Trophoblast cell (in vitro differentiated cells and primary cell): ENCODE measurements at regions not wholly inside any gene's neighbourhood (a gene's known extent, or its start where the extent isn't known, plus 50 kb on each side); places are given as distances from the start of the nearest gene placed in this dataset.

ENCODE experiments used
- DNase-seq, 2 donors: peaks; one replicate each; pipeline ENCODE4 v3.0.0-alpha.2; 2016
- H2AFZ ChIP-seq: 2 replicates; pipeline ENCODE4 v1.6.1; 2013; ENCODE audit warnings: low read length, moderate library complexity, mild to moderate bottlenecking; ENCODE audit not compliant: insufficient read depth, poor library complexity
- H2AK5ac ChIP-seq: 2 replicates; pipeline ENCODE4 v1.6.1; 2013; ENCODE audit warnings: mild to moderate bottlenecking, low read length
- H2BK120ac ChIP-seq: 2 replicates; pipeline ENCODE4 v1.6.1; 2013; ENCODE audit warnings: low read length, mild to moderate bottlenecking, moderate library complexity; ENCODE audit not compliant: insufficient read depth, poor library complexity
- H2BK12ac ChIP-seq: 2 replicates; pipeline ENCODE4 v1.6.1; 2013; ENCODE audit warnings: mild to moderate bottlenecking, low read length, moderate library complexity
- H2BK5ac ChIP-seq: 2 replicates; pipeline ENCODE4 v1.6.1; 2013; ENCODE audit warnings: low read length, low read depth, moderate library complexity, mild to moderate bottlenecking; ENCODE audit not compliant: poor library complexity
- H3K14ac ChIP-seq: 2 replicates; pipeline ENCODE4 v1.6.1; 2013; ENCODE audit warnings: mild to moderate bottlenecking, low read length
- H3K18ac ChIP-seq: 2 replicates; pipeline ENCODE4 v1.6.1; 2013; ENCODE audit warnings: mild to moderate bottlenecking, low read length
- H3K23ac ChIP-seq: 2 replicates; pipeline ENCODE4 v1.6.1; 2013; ENCODE audit warnings: low read length
- H3K27ac ChIP-seq: 2 replicates; pipeline ENCODE4 v1.5.1; 2013; ENCODE audit warnings: low read depth, mild to moderate bottlenecking, inconsistent platforms, low read length, moderate library complexity
- H3K27me3 ChIP-seq: 2 replicates; pipeline ENCODE4 v1.6.1; 2013; ENCODE audit warnings: inconsistent platforms, mild to moderate bottlenecking, low read length, moderate library complexity; ENCODE audit not compliant: insufficient read depth
- H3K36me3 ChIP-seq, 2 experiments: 1 replicate in 1 of 2; 2 replicates in 1 of 2; pipeline ENCODE4 v1.6.1; 2013; ENCODE audit warnings: low read length in 2 of 2, mild to moderate bottlenecking in 2 of 2, moderate library complexity in 1 of 2; ENCODE audit not compliant: insufficient read depth in 2 of 2, control insufficient read depth in 1 of 2
- H3K4ac ChIP-seq: 2 replicates; pipeline ENCODE4 v1.6.1; 2013; ENCODE audit warnings: low read depth, mild to moderate bottlenecking, low read length, moderate library complexity
- H3K4me1 ChIP-seq, 2 experiments: 1 replicate in 1 of 2; 2 replicates in 1 of 2; pipeline ENCODE4 v1.6.1; 2013; ENCODE audit warnings: low read length in 2 of 2, mild to moderate bottlenecking in 2 of 2, moderate library complexity in 1 of 2; ENCODE audit not compliant: insufficient read depth in 2 of 2, control insufficient read depth in 1 of 2
- H3K4me2 ChIP-seq: 2 replicates; pipeline ENCODE4 v1.6.1; 2013; ENCODE audit warnings: inconsistent platforms, mild to moderate bottlenecking, low read length, moderate library complexity
- H3K4me3 ChIP-seq: 2 replicates; pipeline ENCODE4 v1.5.1; 2013; ENCODE audit warnings: mild to moderate bottlenecking, low read depth, low read length, inconsistent platforms
- H3K79me1 ChIP-seq: one replicate; pipeline ENCODE4 v1.6.1; 2013; ENCODE audit warnings: low read length
- H3K79me2 ChIP-seq: 2 replicates; pipeline ENCODE4 v1.6.1; 2013; ENCODE audit warnings: low read length, mild to moderate bottlenecking; ENCODE audit not compliant: control insufficient read depth, insufficient read depth, poor library complexity
- H3K9ac ChIP-seq: 2 replicates; pipeline ENCODE4 v1.6.1; 2013; ENCODE audit warnings: mild to moderate bottlenecking, low read length
- H3K9me3 ChIP-seq: 2 replicates; pipeline ENCODE4 v1.6.1; 2013; ENCODE audit warnings: low read depth, mild to moderate bottlenecking, control low read depth, inconsistent platforms, low read length; ENCODE audit not compliant: insufficient read depth
- H4K12ac ChIP-seq: 2 replicates; pipeline ENCODE4 v1.6.1; 2013; ENCODE audit warnings: low read depth, mild to moderate bottlenecking, low read length, moderate library complexity
- H4K8ac ChIP-seq: 2 replicates; pipeline ENCODE4 v1.6.1; 2013; ENCODE audit warnings: low read depth, mild to moderate bottlenecking, low read length, moderate library complexity
- H4K91ac ChIP-seq: one replicate; pipeline ENCODE4 v1.6.1; 2013; ENCODE audit warnings: low read depth, mild to moderate bottlenecking, low read length, moderate library complexity
- WGBS: extraction: QIAGEN DNeasy Blood & Tissue Kit; methylation state at CpG from one replicate; pipeline ENCODE4 v1.1.7; 2013; ENCODE audit warnings: missing lambda C conversion rate; ENCODE audit not compliant: insufficient read length, insufficient coverage; ENCODE audit errors: extremely low coverage; 5-methylcytosine and 5-hydroxymethylcytosine counted together

- no peak overlapping the region for H4K91ac ChIP-seq
- no peak overlapping the region for H3K4ac ChIP-seq
- DNase-seq = peak in 1 of 2 donors; percentile 76
- no peaks in the 10 kb centered on the region for H3K36me3 ChIP-seq
- no peak overlapping the region for H3K14ac ChIP-seq
- no peak overlapping the region for H2AK5ac ChIP-seq
- no peak overlapping the region for H3K9ac ChIP-seq
- no peaks in the 10 kb centered on the region for H3K9me3 ChIP-seq
- H2BK120ac ChIP-seq = no peak overlapping the region
- no peak overlapping the region for H2AFZ ChIP-seq
- H3K79me2 ChIP-seq = no peaks in the 10 kb centered on the region
- H3K4me2 ChIP-seq = no peak overlapping the region
- no CpG with 5 or more reads among the region's 5 CpGs for WGBS
- H3K79me1 ChIP-seq = no peaks in the 10 kb centered on the region
- no peak overlapping the region for H4K8ac ChIP-seq
- no peak overlapping the region for H3K4me3 ChIP-seq
- H3K23ac ChIP-seq = no peak overlapping the region
- H2BK5ac ChIP-seq = no peak overlapping the region
- no peak overlapping the region for H3K18ac ChIP-seq
- no peak overlapping the region for H2BK12ac ChIP-seq
- no peak overlapping the region for H4K12ac ChIP-seq
- H3K27ac ChIP-seq = no peak overlapping the region
- H3K27me3 ChIP-seq = no peaks in the 10 kb centered on the region
- H3K4me1 ChIP-seq = no peaks in the 10 kb centered on the region
Measured at GRCh38 chr5:123960526-123960925, 448.5 kb downstream of the CSNK1G3 start.

- H3K9ac ChIP-seq = no peak overlapping the region
- no peak overlapping the region for H2AK5ac ChIP-seq
- no peak overlapping the region for H4K91ac ChIP-seq
- no peak overlapping the region for H2BK5ac ChIP-seq
- H3K23ac ChIP-seq = no peak overlapping the region
- H3K4ac ChIP-seq = no peak overlapping the region
- no peaks in the 10 kb centered on the region for H3K4me1 ChIP-seq
- no peak overlapping the region for H2BK120ac ChIP-seq
- H4K12ac ChIP-seq = no peak overlapping the region
- no peak overlapping the region for H3K27ac ChIP-seq
- no peak overlapping the region for H3K18ac ChIP-seq
- H3K27me3 ChIP-seq = no peaks in the 10 kb centered on the region
- no CpG with 5 or more reads among the region's 3 CpGs for WGBS
- no peak overlapping the region for H3K4me3 ChIP-seq
- no peaks in the 10 kb centered on the region for H3K79me2 ChIP-seq
- no peak for DNase-seq
- peaks cover 1% of the 10 kb centered on the region for H3K9me3 ChIP-seq
- H2BK12ac ChIP-seq = no peak overlapping the region
- H3K79me1 ChIP-seq = no peaks in the 10 kb centered on the region
- H2AFZ ChIP-seq = no peak overlapping the region
- no peaks in the 10 kb centered on the region for H3K36me3 ChIP-seq
- H3K14ac ChIP-seq = no peak overlapping the region
- no peak overlapping the region for H3K4me2 ChIP-seq
- H4K8ac ChIP-seq = no peak overlapping the region
Measured at GRCh38 chr5:123951582-123951977, 439.6 kb downstream of the CSNK1G3 start.

GRCh38 chr5:123950701-123951581 lies 439.0 kb downstream of the CSNK1G3 start:
- no peaks in the 10 kb centered on the region for H3K4me1 ChIP-seq
- H2AFZ ChIP-seq = no peak overlapping the region
- H2BK12ac ChIP-seq = no peak overlapping the region
- H3K4me2 ChIP-seq = no peak overlapping the region
- no peak overlapping the region for H2AK5ac ChIP-seq
- no peak overlapping the region for H3K18ac ChIP-seq
- H3K23ac ChIP-seq = no peak overlapping the region
- H3K4ac ChIP-seq = no peak overlapping the region
- peaks cover 1% of the 10 kb centered on the region for H3K9me3 ChIP-seq
- H3K36me3 ChIP-seq = no peaks in the 10 kb centered on the region
- H3K79me1 ChIP-seq = no peaks in the 10 kb centered on the region
- H3K27me3 ChIP-seq = no peaks in the 10 kb centered on the region
- WGBS = no CpG with 5 or more reads among the region's 10 CpGs
- no peak overlapping the region for H3K14ac ChIP-seq
- no peak overlapping the region for H3K27ac ChIP-seq
- H3K79me2 ChIP-seq = no peaks in the 10 kb centered on the region
- no peak overlapping the region for H2BK5ac ChIP-seq
- no peak overlapping the region for H3K9ac ChIP-seq
- H3K4me3 ChIP-seq = no peak overlapping the region
- no peak overlapping the region for H4K12ac ChIP-seq
- no peak for DNase-seq
- H2BK120ac ChIP-seq = no peak overlapping the region
- H4K8ac ChIP-seq = no peak overlapping the region
- H4K91ac ChIP-seq = no peak overlapping the region

GRCh38 chr5:123949807-123950340 lies 437.9 kb downstream of the CSNK1G3 start:
- H3K23ac ChIP-seq = no peak overlapping the region
- H3K18ac ChIP-seq = no peak overlapping the region
- H3K79me1 ChIP-seq = no peaks in the 10 kb centered on the region
- H2AK5ac ChIP-seq = no peak overlapping the region
- no peaks in the 10 kb centered on the region for H3K4me1 ChIP-seq
- no peak overlapping the region for H4K91ac ChIP-seq
- H2BK5ac ChIP-seq = no peak overlapping the region
- no peak overlapping the region for H3K14ac ChIP-seq
- no peak overlapping the region for H3K9ac ChIP-seq
- no peaks in the 10 kb centered on the region for H3K79me2 ChIP-seq
- H2BK12ac ChIP-seq = no peak overlapping the region
- H3K4me3 ChIP-seq = no peak overlapping the region
- H3K4ac ChIP-seq = no peak overlapping the region
- no peak overlapping the region for H2BK120ac ChIP-seq
- no peak overlapping the region for H4K12ac ChIP-seq
- no peak for DNase-seq
- no peak overlapping the region for H3K4me2 ChIP-seq
- no peak overlapping the region for H3K27ac ChIP-seq
- no peak overlapping the region for H2AFZ ChIP-seq
- no peaks in the 10 kb centered on the region for H3K36me3 ChIP-seq
- no peaks in the 10 kb centered on the region for H3K27me3 ChIP-seq
- peaks cover 1% of the 10 kb centered on the region for H3K9me3 ChIP-seq
- WGBS = no CpG with 5 or more reads among the region's 6 CpGs
- H4K8ac ChIP-seq = no peak overlapping the region
